Neuronal stem cell (in vitro differentiated cells): ENCODE measurements at regions not wholly inside any gene's neighbourhood (a gene's known extent, or its start where the extent isn't known, plus 50 kb on each side); places are given as distances from the start of the nearest gene placed in this dataset.
"Not testable (repeated sequence)": the region's sequence is repeated elsewhere in the genome, so short reads cannot be mapped to it uniquely, and the experiment has no call there.

ENCODE experiments used
- DNase-seq: peaks from one replicate; pipeline ENCODE4 v3.0.0-alpha.2; 2013; ENCODE audit warnings: low spot score
- H2AFZ ChIP-seq: one replicate; pipeline ENCODE4 v1.6.1; 2013; ENCODE audit warnings: mild to moderate bottlenecking, low read length, inconsistent platforms
- H2AK5ac ChIP-seq: 2 replicates; pipeline ENCODE4 v1.6.1; 2013; ENCODE audit warnings: low read depth, mild to moderate bottlenecking, inconsistent platforms, low read length, moderate library complexity, mixed read lengths
- H2BK120ac ChIP-seq: 2 replicates; pipeline ENCODE4 v1.6.1; 2013; ENCODE audit warnings: low read depth, mild to moderate bottlenecking, inconsistent platforms, low read length, moderate library complexity, mixed read lengths
- H2BK12ac ChIP-seq: one replicate; pipeline ENCODE4 v1.6.1; 2013; ENCODE audit warnings: low read length, inconsistent platforms
- H2BK15ac ChIP-seq: 2 replicates; pipeline ENCODE4 v1.6.1; 2013; ENCODE audit warnings: mild to moderate bottlenecking, low read length, inconsistent platforms, mixed read lengths
- H2BK5ac ChIP-seq: one replicate; pipeline ENCODE4 v1.6.1; 2013; ENCODE audit warnings: inconsistent platforms, mild to moderate bottlenecking, low read length, moderate library complexity
- H3K14ac ChIP-seq: one replicate; pipeline ENCODE4 v1.6.1; 2013; ENCODE audit warnings: low read length, inconsistent platforms
- H3K18ac ChIP-seq: 2 replicates; pipeline ENCODE4 v1.6.1; 2013; ENCODE audit warnings: low read length, inconsistent platforms
- H3K23ac ChIP-seq: 2 replicates; pipeline ENCODE4 v1.6.1; 2013; ENCODE audit warnings: low read depth, mild to moderate bottlenecking, mixed read lengths, low read length, inconsistent platforms; ENCODE audit not compliant: poor library complexity
- H3K27ac ChIP-seq: replicated peaks from 3 replicates; pipeline ENCODE4 v1.5.1; 2013; ENCODE audit warnings: low read length, inconsistent platforms
- H3K27me3 ChIP-seq, 3 experiments: 2 replicates each; pipeline ENCODE4 v1.6.1; 2013; ENCODE audit warnings: low read length in 3 of 3, mild to moderate bottlenecking in 2 of 3, inconsistent platforms in 1 of 3, low read depth in 1 of 3, mixed read lengths in 1 of 3, moderate library complexity in 1 of 3; ENCODE audit not compliant: control insufficient read depth in 3 of 3, insufficient read depth in 3 of 3
- H3K36me3 ChIP-seq, 2 donors: replicated peaks in 1 of 2; 2 replicates each; pipeline ENCODE4 v1.6.1; 2013; ENCODE audit warnings: low read length in 2 of 2; ENCODE audit not compliant: control insufficient read depth in 2 of 2, insufficient read depth in 2 of 2
- H3K4ac ChIP-seq: 2 replicates; pipeline ENCODE4 v1.6.1; 2013; ENCODE audit warnings: inconsistent platforms, mild to moderate bottlenecking, low read length, moderate library complexity
- H3K4me1 ChIP-seq, 2 donors: 1 replicate in 1 of 2; 2 replicates in 1 of 2; pipeline ENCODE4 v1.6.1; 2013; ENCODE audit warnings: low read length in 2 of 2, low read depth in 1 of 2; ENCODE audit not compliant: control insufficient read depth in 2 of 2, insufficient read depth in 1 of 2
- H3K4me2 ChIP-seq: one replicate; pipeline ENCODE4 v1.6.1; 2013; ENCODE audit warnings: mild to moderate bottlenecking, low read length, inconsistent platforms; ENCODE audit not compliant: insufficient read depth, poor library complexity, severe bottlenecking
- H3K4me3 ChIP-seq, 2 donors: 2 replicates each; pipeline ENCODE4 v1.5.1; 2013; ENCODE audit warnings: low read length in 2 of 2, mild to moderate bottlenecking in 2 of 2, inconsistent platforms in 1 of 2, moderate library complexity in 1 of 2
- H3K79me1 ChIP-seq: one replicate; pipeline ENCODE4 v1.6.1; 2013; ENCODE audit warnings: low read depth, mild to moderate bottlenecking, inconsistent platforms, low read length, moderate library complexity
- H3K9ac ChIP-seq: one replicate; pipeline ENCODE4 v1.6.1; 2013; ENCODE audit warnings: mild to moderate bottlenecking, low read depth, low read length, inconsistent platforms; ENCODE audit not compliant: poor library complexity
- H3K9me3 ChIP-seq, 2 donors: replicated peaks in 1 of 2; 2 replicates each; pipeline versions ENCODE3 to v1.6.1; 2013; ENCODE audit warnings: low read length in 2 of 2, mild to moderate bottlenecking in 2 of 2, inconsistent platforms in 1 of 2, low read depth in 1 of 2, mixed read lengths in 1 of 2, moderate library complexity in 1 of 2; ENCODE audit not compliant: control insufficient read depth in 2 of 2, insufficient read depth in 1 of 2
- H4K8ac ChIP-seq: one replicate; pipeline ENCODE4 v1.6.1; 2013; ENCODE audit warnings: low read depth, mild to moderate bottlenecking, inconsistent platforms, low read length, moderate library complexity
- H4K91ac ChIP-seq: one replicate; pipeline ENCODE4 v1.6.1; 2013; ENCODE audit warnings: low read length, low read depth, mild to moderate bottlenecking, inconsistent platforms; ENCODE audit not compliant: poor library complexity
- WGBS, 2 donors: extraction: QIAGEN DNeasy Blood & Tissue Kit; methylation state at CpG; one replicate each; pipeline ENCODE4 v1.1.7; 2013; ENCODE audit warnings: missing lambda C conversion rate in 2 of 2, mixed read lengths in 1 of 2; ENCODE audit not compliant: insufficient read length in 2 of 2, insufficient replicate concordance in 1 of 2; ENCODE audit errors: extremely low coverage in 2 of 2; 5-methylcytosine and 5-hydroxymethylcytosine counted together

DNA sequence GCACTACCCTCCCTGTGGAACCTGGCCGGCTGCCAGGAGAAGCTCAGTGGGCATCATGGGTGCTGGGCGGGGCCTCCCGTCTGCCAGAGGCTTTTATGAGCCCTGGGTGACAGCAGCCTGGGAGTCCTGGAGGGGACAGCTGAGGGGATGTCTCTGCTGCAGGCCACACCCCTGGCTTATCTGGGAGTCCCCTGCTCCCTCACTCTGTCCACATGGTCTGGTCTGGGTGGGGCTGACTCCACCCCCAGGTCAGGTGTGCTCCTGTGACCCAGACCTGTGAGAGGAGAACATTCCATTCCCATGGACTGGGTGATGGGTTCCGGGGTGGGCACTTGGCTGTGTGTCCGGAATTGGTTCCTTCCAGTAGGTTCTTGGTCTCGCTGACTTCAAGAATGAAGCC, 369.3 kb upstream of the SFSWAP start:
- not testable (repeated sequence) for H3K4me3 ChIP-seq, H4K8ac ChIP-seq, H3K4me2 ChIP-seq

GRCh38 chr12:131343436-131343835, 367.5 kb upstream of the SFSWAP start:
- not testable (repeated sequence) for H3K27ac ChIP-seq, H3K79me1 ChIP-seq, H3K4me2 ChIP-seq, H3K9me3 ChIP-seq, H3K36me3 ChIP-seq, H2AK5ac ChIP-seq, H2BK120ac ChIP-seq, H2BK12ac ChIP-seq, H3K4ac ChIP-seq, DNase-seq, H3K4me3 ChIP-seq, H3K9ac ChIP-seq, H3K14ac ChIP-seq, H4K91ac ChIP-seq, H3K27me3 ChIP-seq, H3K18ac ChIP-seq, H3K23ac ChIP-seq, H2BK15ac ChIP-seq, H2AFZ ChIP-seq, H2BK5ac ChIP-seq, H4K8ac ChIP-seq
- WGBS, 2 donors = no CpG with 5 or more reads among the region's 3 CpGs
- H3K4me1 ChIP-seq = peaks cover 5 to 16% of the 10 kb centered on the region in 2 donors

More for the DNA sequence above, 369.3 kb upstream of the SFSWAP start:
- not testable (repeated sequence) for H3K4ac ChIP-seq, H3K27ac ChIP-seq, H3K27me3 ChIP-seq, H3K23ac ChIP-seq, H3K9me3 ChIP-seq, H2AFZ ChIP-seq, H2BK15ac ChIP-seq, DNase-seq, H3K18ac ChIP-seq, H2AK5ac ChIP-seq, H3K14ac ChIP-seq, H3K36me3 ChIP-seq, H3K79me1 ChIP-seq, H2BK120ac ChIP-seq, H3K9ac ChIP-seq, H4K91ac ChIP-seq, H2BK12ac ChIP-seq, H2BK5ac ChIP-seq, H3K4me1 ChIP-seq
- no CpG with 5 or more reads among the region's 6 CpGs for WGBS, 2 donors

DNA sequence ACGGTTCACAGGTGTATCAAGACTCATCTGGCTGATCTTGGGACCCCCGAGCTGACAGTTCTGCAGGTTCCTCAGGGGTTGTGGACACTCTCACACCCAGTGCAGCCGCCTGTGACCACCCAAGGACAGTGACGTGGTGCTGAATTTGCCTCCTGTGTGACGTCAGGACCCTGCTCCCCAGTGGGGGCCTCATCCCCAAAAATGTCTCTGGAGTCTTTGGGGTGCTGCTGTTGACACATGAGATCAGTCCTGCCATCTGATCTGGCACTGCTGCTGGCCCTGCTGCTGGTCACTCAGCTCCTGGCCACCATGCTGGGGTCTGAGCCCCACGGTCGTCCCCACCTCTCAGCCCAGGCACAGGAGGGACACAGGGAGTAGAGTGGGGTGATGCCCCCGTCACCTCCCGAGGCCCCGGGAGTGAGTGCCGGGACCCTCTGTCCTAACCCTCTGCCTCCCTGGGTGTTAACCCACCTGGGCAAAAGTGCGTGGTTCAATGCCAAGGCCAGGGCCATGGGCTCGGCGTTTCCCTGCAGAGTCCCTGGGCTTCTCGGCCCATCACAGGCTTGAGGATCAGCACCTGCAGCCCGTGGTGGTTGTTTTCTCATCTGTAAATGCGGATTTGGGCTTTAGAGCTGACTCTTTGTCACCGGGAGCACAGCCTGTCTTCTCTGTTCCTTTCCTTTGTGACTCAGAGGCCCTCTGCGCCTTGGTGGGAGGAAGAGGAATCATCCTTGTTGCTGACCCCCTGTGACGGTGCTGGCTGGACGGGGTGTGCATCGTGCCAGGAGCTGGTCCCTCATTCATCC, 366.0 kb upstream of the SFSWAP start:
- Histone ChIP-seq H3K14ac (peak overlapping the region; percentile 65), H3K4me1 (peaks cover 5 to 29% of the 10 kb centered on the region in 2 donors), H2BK5ac (peak overlapping the region; percentile 44)
- H2BK15ac ChIP-seq, H4K91ac ChIP-seq, H3K79me1 ChIP-seq, H3K27me3 ChIP-seq, H3K18ac ChIP-seq, H3K27ac ChIP-seq, H2BK120ac ChIP-seq, H3K36me3 ChIP-seq, H3K23ac ChIP-seq, H3K4ac ChIP-seq, H2BK12ac ChIP-seq, H3K4me2 ChIP-seq, H4K8ac ChIP-seq, DNase-seq, H3K9ac ChIP-seq, H2AK5ac ChIP-seq, H3K9me3 ChIP-seq, H3K4me3 ChIP-seq, H2AFZ ChIP-seq: not testable (repeated sequence)
- WGBS, 2 donors = no CpG with 5 or more reads among the region's 22 CpGs

DNA sequence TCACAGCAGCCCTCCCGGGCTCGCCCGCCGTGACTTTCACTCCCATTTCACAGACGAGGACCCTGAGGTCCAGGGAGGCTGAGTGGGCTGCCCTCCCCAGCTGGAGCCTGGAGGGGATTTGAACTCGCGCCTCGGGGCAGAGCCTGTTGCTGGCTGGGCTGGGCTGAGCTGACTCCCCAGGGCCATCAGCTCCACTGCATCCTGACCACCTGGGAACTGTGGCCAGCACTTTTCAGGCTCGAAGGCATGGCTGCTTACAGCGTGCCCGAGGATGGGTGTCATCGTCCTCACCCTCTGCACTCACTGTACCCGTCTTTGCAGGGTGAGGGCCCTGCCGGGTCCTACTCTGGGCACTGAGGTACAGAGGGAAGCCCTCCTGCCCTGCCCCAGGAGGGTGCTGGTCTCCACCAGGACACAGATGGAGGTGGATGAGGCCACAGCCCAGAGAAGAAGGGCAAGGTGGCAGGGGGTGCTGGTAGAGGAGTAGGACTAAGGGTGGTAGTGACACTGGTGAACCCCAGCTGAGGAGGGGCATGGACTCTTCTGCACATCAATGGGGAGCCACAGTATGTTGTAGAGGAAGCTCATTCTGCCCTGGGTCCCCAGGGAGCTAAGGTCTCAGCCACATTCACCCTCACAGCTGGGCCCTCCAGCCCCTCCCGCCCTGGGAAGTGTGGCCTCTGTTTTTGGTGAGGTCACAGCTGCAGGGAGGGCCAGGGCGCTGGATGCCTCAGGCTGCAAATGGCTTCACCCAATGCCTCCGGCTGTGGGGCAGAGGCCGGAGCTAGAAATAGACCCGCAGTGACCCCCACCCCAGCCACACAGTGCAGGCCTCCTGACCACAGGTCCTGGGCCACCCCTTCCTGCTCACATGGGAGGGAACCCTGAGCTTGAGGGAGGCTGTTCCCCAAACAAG, 365.1 kb upstream of the SFSWAP start:
- DNase-seq = no peak
- WGBS, 2 donors = no CpG with 5 or more reads among the region's 19 CpGs

More for the DNA sequence above, 365.1 kb upstream of the SFSWAP start:
- H3K27me3 ChIP-seq = peaks cover 0 to 3% (median 0%) of the 10 kb centered on the region in 3 experiments
- peak overlapping the region; percentile 90 for H2AK5ac ChIP-seq
- no peak overlapping the region for H3K27ac ChIP-seq
- H3K14ac ChIP-seq = peak overlapping the region; percentile 90
- H3K79me1 ChIP-seq = peaks cover 2% of the 10 kb centered on the region
- H3K18ac ChIP-seq = peak overlapping the region; percentile 69
- no peak overlapping the region for H2BK12ac ChIP-seq
- peak overlapping the region; percentile 32 for H3K9ac ChIP-seq
- H3K4me2 ChIP-seq = no peak overlapping the region
- H2BK5ac ChIP-seq = peak overlapping the region; percentile 71
- peak overlapping the region in 1 of 2 donors; percentile 3 for H3K4me3 ChIP-seq
- no peak overlapping the region for H2BK120ac ChIP-seq
- H3K4ac ChIP-seq = no peak overlapping the region
- no peaks in the 10 kb centered on the region for H3K36me3 ChIP-seq
- no peak overlapping the region for H4K91ac ChIP-seq
- peaks cover 5 to 30% of the 10 kb centered on the region in 2 donors for H3K4me1 ChIP-seq
- H3K23ac ChIP-seq = no peak overlapping the region
- H2AFZ ChIP-seq = no peak overlapping the region
- H2BK15ac ChIP-seq = no peak overlapping the region
- no peak overlapping the region for H4K8ac ChIP-seq
- H3K9me3 ChIP-seq = no peaks in the 10 kb centered on the region
